NB4 (cell line): ENCODE measurements at regions not wholly inside any gene's neighbourhood (a gene's known extent, or its start where the extent isn't known, plus 50 kb on each side); places are given as distances from the start of the nearest gene placed in this dataset.

Source experiments
- MYC ChIP-seq: IDR thresholded peaks from 2 replicates; pipeline ENCODE4 v1.6.1; 2011; ENCODE audit warnings: low read depth, low read length
- POLR2A ChIP-seq: IDR thresholded peaks from 2 replicates; pipeline ENCODE4 v1.6.1; 2011; ENCODE audit warnings: mild to moderate bottlenecking; ENCODE audit not compliant: insufficient read length; ENCODE audit errors: extremely low read depth
- TF ChIP-seq, protein P1 (sequence below): IDR thresholded peaks from one replicate; pipeline ENCODE4 v1.5.1; 2012; ENCODE audit warnings: low read depth, low read length
- TF ChIP-seq, protein P2 (sequence below): IDR thresholded peaks from 2 replicates; pipeline ENCODE4 v1.6.1; 2011; ENCODE audit warnings: low read depth, low read length

DNA sequence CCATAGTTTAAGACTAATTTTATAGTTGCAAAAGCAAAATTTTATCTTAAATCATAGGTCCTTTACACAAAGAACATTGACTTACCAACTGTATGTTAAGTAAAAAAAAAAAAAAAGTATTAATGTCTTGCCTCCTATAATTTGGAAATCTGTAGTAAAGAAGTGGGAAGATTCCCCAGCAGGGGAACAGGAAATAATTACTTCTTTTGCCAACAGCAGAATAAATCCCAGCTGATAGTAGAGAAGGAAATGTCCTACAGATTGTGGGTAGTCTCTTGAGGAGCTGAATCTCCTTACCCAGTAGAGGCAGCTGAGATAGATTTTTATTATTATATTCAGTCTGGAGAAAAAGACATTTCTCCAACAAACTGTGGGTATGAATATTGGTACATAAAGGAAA lies 193.7 kb downstream of the SLC6A15 start:
- TF ChIP-seq, protein P1, sequence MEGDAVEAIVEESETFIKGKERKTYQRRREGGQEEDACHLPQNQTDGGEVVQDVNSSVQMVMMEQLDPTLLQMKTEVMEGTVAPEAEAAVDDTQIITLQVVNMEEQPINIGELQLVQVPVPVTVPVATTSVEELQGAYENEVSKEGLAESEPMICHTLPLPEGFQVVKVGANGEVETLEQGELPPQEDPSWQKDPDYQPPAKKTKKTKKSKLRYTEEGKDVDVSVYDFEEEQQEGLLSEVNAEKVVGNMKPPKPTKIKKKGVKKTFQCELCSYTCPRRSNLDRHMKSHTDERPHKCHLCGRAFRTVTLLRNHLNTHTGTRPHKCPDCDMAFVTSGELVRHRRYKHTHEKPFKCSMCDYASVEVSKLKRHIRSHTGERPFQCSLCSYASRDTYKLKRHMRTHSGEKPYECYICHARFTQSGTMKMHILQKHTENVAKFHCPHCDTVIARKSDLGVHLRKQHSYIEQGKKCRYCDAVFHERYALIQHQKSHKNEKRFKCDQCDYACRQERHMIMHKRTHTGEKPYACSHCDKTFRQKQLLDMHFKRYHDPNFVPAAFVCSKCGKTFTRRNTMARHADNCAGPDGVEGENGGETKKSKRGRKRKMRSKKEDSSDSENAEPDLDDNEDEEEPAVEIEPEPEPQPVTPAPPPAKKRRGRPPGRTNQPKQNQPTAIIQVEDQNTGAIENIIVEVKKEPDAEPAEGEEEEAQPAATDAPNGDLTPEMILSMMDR, result no peak
- TF ChIP-seq POLR2A (no peak), MYC (no peak)
- TF ChIP-seq, protein P2, sequence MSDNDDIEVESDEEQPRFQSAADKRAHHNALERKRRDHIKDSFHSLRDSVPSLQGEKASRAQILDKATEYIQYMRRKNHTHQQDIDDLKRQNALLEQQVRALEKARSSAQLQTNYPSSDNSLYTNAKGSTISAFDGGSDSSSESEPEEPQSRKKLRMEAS, result no peak
